Bronchial epithelial cell (primary cell): ENCODE measurements at regions not wholly inside any gene's neighbourhood (a gene's known extent, or its start where the extent isn't known, plus 50 kb on each side); places are given as distances from the start of the nearest gene placed in this dataset.

Source experiments
- DNase-seq: peaks from one replicate; pipeline ENCODE4 v3.0.0-alpha.2; 2010; ENCODE audit warnings: low read depth
- FAIRE-seq: peaks from 2 replicates; lab custom pipeline; 2011; peaks lifted over from hg19 to GRCh38; lab: Jason Lieb, UNC
- H3K27me3 ChIP-seq: 2 replicates; pipeline ENCODE4 v1.5.1; 2011; ENCODE audit warnings: low read length; ENCODE audit not compliant: control insufficient read depth, insufficient read depth
- H3K36me3 ChIP-seq: 2 replicates; pipeline ENCODE4 v1.5.1; 2011; ENCODE audit warnings: low read length; ENCODE audit not compliant: control insufficient read depth, insufficient read depth
- H3K4me3 ChIP-seq: 2 replicates; pipeline ENCODE4 v1.5.1; 2011; ENCODE audit warnings: mild to moderate bottlenecking, low read depth, low read length, control low read depth
- CTCF ChIP-seq: IDR thresholded peaks from 2 replicates; pipeline ENCODE4 v1.5.1; 2011; ENCODE audit warnings: mild to moderate bottlenecking, moderate library complexity, low read length, control low read depth, inconsistent platforms; ENCODE audit not compliant: insufficient read depth, severe bottlenecking

- no peak overlapping the region for H3K4me3 ChIP-seq
- no peak for FAIRE-seq
- H3K36me3 ChIP-seq = no peaks in the 10 kb centered on the region
- no peak for TF ChIP-seq CTCF
- no peak for DNase-seq
- H3K27me3 ChIP-seq = no peaks in the 10 kb centered on the region
Measured at GRCh38 chr21:35215870-35216269, 166.8 kb upstream of the RUNX1 start.

GRCh38 chr21:35212393-35213127, 163.5 kb upstream of the RUNX1 start:
- FAIRE-seq (no peak), DNase-seq (peak; percentile 87)
- no peak for TF ChIP-seq CTCF

GRCh38 chr21:35211782-35212181, 162.7 kb upstream of the RUNX1 start:
- no peak for TF ChIP-seq CTCF
- FAIRE-seq (no peak), DNase-seq (no peak)
- H3K36me3 ChIP-seq = no peaks in the 10 kb centered on the region
- no peaks in the 10 kb centered on the region for H3K27me3 ChIP-seq
- no peak overlapping the region for H3K4me3 ChIP-seq

More at GRCh38 chr21:35212393-35213127, 163.5 kb upstream of the RUNX1 start:
- no peaks in the 10 kb centered on the region for H3K27me3 ChIP-seq
- no peak overlapping the region for H3K4me3 ChIP-seq
- no peaks in the 10 kb centered on the region for H3K36me3 ChIP-seq

- FAIRE-seq (no peak), DNase-seq (no peak)
- no peak overlapping the region for H3K4me3 ChIP-seq
- no peak for TF ChIP-seq CTCF
- no peaks in the 10 kb centered on the region for H3K36me3 ChIP-seq
- H3K27me3 ChIP-seq = no peaks in the 10 kb centered on the region
Measured at GRCh38 chr21:35210093-35210492, 161.0 kb upstream of the RUNX1 start.

GRCh38 chr21:35208810-35209517, 159.9 kb upstream of the RUNX1 start:
- Histone ChIP-seq H3K4me3 (no peak overlapping the region), H3K27me3 (no peaks in the 10 kb centered on the region), H3K36me3 (no peaks in the 10 kb centered on the region)
- FAIRE-seq (no peak), DNase-seq (no peak)
- no peak for TF ChIP-seq CTCF
